Activated CD4-positive, alpha-beta T cell treated with anti-CD3 and anti-CD28 coated beads, Interleukin-2, amount 50 U/mL, for 1 hour (primary cell): ENCODE measurements at regions not wholly inside any gene's neighbourhood (a gene's known extent, or its start where the extent isn't known, plus 50 kb on each side); places are given as distances from the start of the nearest gene placed in this dataset.
"Not testable (repeated sequence)": the region's sequence is repeated elsewhere in the genome, so short reads cannot be mapped to it uniquely, and the experiment has no call there.

Experiments
- DNase-seq: peaks from one replicate; pipeline ENCODE4 v3.0.0-alpha.2; 2020

DNA sequence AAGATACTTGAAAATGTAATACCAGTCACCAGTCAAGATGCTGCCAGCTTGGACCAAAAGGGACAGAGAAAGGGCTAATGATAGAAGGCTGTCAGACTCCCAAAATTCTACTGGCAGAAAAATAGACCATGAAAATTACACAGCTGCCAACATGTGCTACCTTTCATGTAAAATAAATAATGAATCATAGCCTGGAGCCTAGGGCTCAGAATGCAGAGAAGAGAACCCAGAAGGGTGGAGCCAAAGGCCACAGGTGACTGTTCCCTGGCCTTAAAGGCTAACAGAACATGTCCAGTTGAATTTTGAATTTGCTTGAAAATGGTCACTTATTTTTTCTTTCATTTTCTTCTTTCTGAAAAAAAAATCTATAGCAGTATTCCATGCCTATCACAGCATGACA is 1827.0 kb upstream of the MIR17HG start:
- DNase-seq = no peak

GRCh38 chr13:89521672-89522071 is 1825.8 kb upstream of the MIR17HG start:
- not testable (repeated sequence) for DNase-seq

DNA sequence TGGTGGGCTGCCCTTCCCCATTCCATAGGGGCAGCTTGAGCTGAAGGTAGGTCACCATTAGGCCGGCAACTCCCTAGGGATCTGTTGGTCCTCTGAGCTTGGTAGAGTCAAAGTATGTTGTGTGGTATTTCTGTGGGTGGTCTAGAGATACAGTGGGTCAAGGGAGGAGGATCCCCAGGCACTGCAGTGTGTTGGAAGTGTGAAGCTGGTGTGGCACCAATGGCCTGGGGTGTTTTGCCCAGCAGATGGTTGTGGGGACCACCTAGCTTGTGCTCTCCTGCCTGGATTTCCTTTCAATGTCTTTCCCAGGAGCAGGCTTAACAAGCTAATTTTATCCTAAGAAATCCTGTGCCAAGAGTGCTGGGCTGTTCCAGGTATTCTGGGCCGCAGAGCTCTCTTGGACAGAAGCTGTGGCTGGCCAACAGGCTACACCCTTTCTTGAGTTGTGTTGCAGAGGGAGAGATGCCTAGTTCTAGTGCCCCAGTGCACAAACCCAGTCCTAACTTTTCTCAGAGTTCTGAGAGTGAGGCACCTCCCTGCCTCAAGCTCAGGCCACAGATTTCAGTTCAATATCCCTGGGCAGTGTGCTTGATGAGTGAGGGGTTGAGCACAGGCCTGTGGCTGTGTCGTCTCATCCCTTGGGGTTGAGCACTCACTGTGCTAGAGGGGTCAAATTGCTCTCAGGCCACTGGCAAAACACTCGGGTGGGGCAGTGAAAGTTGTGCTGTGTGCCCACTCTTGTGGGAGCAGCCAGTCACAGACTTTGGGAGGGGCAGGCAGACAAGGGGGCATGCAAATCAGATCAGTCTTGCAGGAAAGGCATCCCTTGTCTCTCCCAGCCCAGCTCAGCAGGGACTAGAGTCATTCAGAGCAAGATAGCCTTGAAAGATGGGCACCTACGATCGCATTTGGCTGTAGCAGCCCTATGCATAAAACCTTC is 1806.1 kb upstream of the MIR17HG start:
- DNase-seq = no peak

GRCh38 chr13:89550938-89551337 is 1796.5 kb upstream of the MIR17HG start:
- no peak for DNase-seq

DNA sequence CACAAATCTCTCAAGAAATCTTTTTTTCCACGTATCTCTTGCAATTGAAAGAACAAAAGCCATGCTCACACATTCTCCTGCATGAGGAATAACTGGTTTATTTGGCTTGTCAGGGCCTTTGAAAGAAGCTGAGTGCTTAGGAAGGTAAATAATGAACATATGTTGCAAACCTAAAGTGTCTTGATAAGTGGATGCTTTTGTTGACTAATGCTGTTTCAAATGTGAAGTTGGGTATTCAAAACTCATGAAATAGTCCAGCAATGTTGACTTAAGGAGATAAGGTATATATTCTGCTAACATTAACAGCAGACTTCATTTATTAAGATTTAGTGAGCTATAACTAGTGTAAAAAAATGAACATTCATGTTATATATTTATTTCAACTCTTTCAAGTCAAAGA is 1792.7 kb upstream of the MIR17HG start:
- DNase-seq = no peak

- no peak for DNase-seq
Measured at GRCh38 chr13:89565476-89566100, 1781.9 kb upstream of the MIR17HG start.

DNA sequence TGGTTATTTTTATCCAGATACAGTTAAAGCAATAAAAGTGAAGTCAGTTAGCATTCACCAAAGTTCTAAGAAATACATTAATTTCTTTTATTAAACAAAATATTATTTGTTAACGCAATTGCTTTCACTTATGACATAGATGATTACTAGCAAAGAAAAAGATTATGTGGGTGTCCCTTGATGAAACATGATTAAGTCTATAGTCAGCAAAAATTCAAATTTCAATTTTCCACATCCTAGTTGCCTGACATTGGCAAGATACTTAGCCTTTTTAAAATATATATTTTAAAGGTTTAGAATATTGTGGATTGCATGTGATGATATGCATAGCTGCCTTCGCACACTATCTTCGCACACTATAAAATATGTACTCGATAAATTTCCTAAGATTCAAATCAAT is 1780.5 kb upstream of the MIR17HG start:
- DNase-seq = no peak

DNA sequence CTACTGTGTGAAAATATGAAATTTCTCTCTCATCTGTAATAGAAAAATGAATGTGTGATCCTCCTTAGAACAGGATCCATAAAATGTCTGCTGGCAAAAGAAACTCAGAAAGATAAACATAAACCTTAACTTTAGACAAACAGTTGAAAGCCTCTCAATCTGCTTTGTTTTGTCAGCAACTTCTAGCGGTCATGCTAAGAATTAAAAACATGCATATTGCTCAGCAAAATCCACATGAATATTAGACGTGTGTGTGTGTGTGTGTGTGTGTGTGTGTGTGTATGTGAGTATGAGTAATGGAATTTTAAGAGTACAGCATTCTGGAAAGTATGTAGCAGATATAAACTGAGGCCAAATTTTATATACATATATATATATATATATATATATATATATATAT is 1779.2 kb upstream of the MIR17HG start:
- DNase-seq = no peak

GRCh38 chr13:89568746-89569145 is 1778.7 kb upstream of the MIR17HG start:
- no peak for DNase-seq

DNA sequence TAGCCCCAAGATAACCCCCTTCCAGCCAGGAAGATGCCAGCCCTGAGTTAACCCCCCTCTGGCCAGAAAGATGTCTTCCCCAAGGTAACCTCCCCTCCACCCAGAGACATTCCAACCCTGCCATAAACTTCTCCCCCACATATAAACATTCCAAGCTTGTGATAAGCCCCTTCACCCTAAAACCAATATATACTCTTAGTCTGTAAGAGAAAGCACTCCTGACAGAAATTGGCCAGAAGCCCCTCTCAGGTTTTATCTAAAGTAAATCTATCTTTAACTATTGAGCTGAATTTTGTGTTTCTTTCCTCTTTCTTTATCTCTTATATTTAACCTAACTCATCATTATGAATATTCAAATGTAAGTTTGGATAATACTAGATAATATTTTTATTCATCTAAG is 1775.8 kb upstream of the MIR17HG start:
- DNase-seq = no peak

- DNase-seq = no peak
Measured at GRCh38 chr13:89574077-89574476, 1773.4 kb upstream of the MIR17HG start.

GRCh38 chr13:89577301-89577700 is 1770.2 kb upstream of the MIR17HG start:
- no peak for DNase-seq

DNA sequence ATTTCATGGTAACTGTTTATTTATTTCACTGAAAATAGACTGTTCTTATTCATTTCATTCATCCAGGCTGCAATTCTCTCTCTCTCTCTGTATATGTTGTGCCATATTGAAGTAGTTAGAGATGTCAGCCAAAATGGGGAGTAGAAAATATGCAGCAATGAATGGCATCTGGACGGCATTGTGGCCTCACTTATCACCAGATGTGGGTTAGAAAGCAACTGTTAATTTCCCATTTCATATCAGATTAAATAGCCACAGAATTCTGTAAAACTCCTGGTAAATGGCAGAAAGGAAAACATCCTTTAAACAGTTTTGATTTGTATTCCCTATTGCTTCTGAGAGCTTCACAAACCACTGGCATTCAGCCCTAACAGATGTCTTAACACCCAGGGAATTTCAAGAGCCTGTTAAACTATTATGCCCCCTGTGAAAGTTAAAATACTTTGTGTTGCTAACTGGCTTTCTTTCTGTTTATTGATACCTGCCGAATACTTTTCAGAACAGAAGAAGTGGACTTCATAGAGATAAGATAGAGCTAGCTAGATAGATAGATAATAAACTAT is 1763.3 kb upstream of the MIR17HG start:
- no peak for DNase-seq

DNA sequence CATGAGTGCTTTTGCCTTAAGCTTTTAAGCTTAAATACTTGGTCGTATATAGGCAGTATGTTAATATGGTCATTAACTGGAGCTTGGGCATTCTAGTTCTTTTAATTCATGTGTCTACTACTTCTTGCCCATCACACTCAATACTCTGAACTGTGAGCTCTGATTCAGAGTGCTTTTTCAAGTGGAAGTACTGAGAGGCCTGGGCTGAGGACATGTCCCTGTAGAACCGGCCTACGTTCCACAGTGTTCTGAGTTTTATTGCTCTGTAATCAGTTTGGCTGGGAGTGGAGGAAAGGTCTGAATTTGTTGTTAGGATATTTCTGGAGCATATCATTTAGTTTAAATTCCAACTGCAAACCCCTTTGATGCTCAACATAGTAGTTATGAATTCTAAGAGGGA is 1744.8 kb upstream of the MIR17HG start:
- DNase-seq = no peak

GRCh38 chr13:89603187-89603586 is 1744.3 kb upstream of the MIR17HG start:
- no peak for DNase-seq

DNA sequence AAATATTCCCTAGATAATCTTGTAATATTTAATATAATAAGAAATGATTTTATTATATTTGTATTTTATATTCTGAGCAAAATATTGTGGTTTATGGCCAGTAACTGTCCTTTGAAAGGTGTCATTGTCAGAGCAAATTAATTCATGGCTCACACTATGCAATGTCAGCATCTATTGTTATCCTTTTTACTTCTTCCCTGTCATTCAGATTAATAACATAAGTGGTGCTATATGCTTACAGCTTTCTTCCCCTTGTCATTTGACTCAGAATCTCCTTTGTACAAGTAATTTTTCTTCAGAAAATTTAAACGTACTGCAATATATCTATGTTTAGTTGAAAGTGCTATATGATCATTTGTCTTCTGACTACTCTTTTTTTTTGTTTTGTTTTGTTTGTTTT is 1738.2 kb upstream of the MIR17HG start:
- DNase-seq = no peak

- no peak for DNase-seq
Measured at GRCh38 chr13:89610331-89610730, 1737.2 kb upstream of the MIR17HG start.

GRCh38 chr13:89610881-89611280 is 1736.6 kb upstream of the MIR17HG start:
- DNase-seq = no peak

- no peak for DNase-seq
Measured at GRCh38 chr13:89627996-89628395, 1719.5 kb upstream of the MIR17HG start.

DNA sequence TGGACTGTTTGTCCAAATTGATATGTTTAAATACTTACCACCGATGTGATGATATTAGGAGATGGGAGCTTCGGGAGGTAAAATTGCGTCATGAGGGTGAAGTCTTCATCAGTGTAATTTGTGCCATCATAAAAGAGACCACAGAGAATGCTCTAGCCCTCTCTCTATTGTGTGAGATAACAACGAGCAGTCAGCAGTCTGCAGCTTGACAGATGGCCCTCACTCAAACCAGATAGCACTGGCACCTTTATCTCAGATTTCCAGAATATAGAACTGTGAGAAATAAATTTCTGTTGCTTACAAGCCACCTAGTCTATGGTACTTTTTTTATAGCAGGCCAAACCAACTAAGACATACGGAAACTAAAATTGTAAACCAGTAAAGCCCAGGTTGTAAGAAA is 1718.9 kb upstream of the MIR17HG start:
- no peak for DNase-seq

GRCh38 chr13:89650226-89650625 is 1697.3 kb upstream of the MIR17HG start:
- DNase-seq = no peak

DNA sequence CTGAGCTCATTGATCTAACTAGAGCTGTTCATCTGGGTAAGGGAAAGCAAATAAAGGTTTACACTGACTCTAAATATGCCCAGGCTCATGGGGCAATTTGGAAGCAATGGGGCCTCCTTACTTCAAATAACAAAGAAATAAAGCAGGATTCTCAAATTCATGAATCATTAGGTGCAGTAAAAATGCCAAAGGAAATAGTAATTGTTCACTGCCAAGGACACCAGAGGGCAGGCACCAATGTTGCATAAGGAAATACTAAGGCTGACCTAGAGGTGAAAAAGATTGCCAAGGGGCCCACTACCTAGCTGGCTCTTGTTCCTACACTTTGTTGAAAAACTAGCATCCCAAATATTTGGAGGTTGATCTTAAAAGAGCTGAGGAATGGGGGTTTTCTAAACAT is 1686.7 kb upstream of the MIR17HG start:
- no peak for DNase-seq

DNA sequence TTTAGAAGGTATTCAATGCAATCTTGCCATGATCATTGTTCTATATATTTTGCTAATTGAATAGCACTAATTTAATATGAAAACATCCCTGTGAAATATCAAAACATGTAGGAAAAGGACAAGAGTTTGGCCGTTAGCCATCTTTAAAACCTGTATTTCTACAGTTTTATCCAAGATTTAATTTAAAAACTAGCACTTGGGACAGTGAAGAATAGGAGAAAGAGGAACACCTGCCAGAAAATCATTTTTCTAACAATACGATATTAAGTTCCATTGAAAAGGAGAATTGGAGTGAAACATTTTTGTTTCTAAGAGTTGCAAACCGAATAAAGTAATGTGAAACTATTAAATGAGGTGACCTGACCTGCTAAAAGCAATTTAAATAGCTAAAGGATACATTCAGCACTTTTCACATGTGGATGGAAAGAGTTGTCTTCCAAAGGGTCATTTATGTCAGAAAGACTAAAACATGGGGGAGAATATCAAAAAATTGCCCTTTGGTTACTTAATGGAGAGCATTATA is 1673.6 kb upstream of the MIR17HG start:
- no peak for DNase-seq
